Loucy (cell line): ENCODE measurements at regions not wholly inside any gene's neighbourhood (a gene's known extent, or its start where the extent isn't known, plus 50 kb on each side); places are given as distances from the start of the nearest gene placed in this dataset.

ENCODE experiments used
- EZH2phosphoT487 ChIP-seq: fragments of 200-600 bp; IDR thresholded peaks from 2 replicates; pipeline ENCODE4 v1.6.1; 2018; ENCODE audit warnings: antibody characterized with exemption, mild to moderate bottlenecking, moderate library complexity, borderline replicate concordance
- TF ChIP-seq, protein P1 (sequence below): fragments of 200-600 bp; sonication (generic); conservative IDR thresholded peaks from 2 replicates; pipeline ENCODE4 v1.5.1; 2014; ENCODE audit warnings: mild to moderate bottlenecking, antibody characterized with exemption, low read length

DNA sequence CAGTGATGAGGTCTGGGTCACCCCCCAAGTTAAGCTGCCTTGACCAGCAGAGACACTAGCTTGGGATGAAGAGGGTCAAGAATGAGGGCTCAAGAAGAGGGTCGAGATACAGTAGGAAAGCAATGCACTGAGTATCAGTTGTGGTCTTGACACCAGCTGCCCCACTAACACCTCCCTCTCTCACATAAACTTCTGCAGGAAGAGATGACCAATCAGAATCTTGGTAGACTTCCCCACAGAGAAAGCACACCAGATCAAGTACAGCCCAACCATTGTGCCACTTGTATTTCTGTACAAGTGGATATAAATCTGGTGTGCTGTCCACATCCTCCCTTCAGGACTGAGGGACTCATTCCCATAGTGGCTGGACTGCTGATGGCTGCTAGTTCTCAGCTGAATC lies 101.2 kb upstream of the ELL2 start:
- TF ChIP-seq, protein P1, sequence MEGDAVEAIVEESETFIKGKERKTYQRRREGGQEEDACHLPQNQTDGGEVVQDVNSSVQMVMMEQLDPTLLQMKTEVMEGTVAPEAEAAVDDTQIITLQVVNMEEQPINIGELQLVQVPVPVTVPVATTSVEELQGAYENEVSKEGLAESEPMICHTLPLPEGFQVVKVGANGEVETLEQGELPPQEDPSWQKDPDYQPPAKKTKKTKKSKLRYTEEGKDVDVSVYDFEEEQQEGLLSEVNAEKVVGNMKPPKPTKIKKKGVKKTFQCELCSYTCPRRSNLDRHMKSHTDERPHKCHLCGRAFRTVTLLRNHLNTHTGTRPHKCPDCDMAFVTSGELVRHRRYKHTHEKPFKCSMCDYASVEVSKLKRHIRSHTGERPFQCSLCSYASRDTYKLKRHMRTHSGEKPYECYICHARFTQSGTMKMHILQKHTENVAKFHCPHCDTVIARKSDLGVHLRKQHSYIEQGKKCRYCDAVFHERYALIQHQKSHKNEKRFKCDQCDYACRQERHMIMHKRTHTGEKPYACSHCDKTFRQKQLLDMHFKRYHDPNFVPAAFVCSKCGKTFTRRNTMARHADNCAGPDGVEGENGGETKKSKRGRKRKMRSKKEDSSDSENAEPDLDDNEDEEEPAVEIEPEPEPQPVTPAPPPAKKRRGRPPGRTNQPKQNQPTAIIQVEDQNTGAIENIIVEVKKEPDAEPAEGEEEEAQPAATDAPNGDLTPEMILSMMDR, result no peak
- TF ChIP-seq EZH2phosphoT487, result no peak
